Activated CD4-positive, alpha-beta T cell treated with anti-CD3 and anti-CD28 coated beads, Interleukin-2, amount 50 U/mL, for 48 hours (primary cell): ENCODE measurements at regions not wholly inside any gene's neighbourhood (a gene's known extent, or its start where the extent isn't known, plus 50 kb on each side); places are given as distances from the start of the nearest gene placed in this dataset.

ENCODE experiments used
- DNase-seq, 2 experiments: peaks; one replicate each; pipeline ENCODE4 v3.0.0-alpha.2; 2020

GRCh38 chr14:42869681-42870080, 1263.0 kb downstream of the LRFN5 start:
- no peak for DNase-seq

- DNase-seq, result no peak
These were observed 1255.4 kb downstream of the LRFN5 start for GRCh38 chr14:42862114-42862513.

- DNase-seq, result no peak
These were observed 1253.7 kb downstream of the LRFN5 start for GRCh38 chr14:42860371-42860770.

- no peak for DNase-seq
These were observed 1249.4 kb downstream of the LRFN5 start for GRCh38 chr14:42856106-42856505.

GRCh38 chr14:42855085-42855484, 1248.4 kb downstream of the LRFN5 start:
- no peak for DNase-seq

GRCh38 chr14:42854061-42854460, 1247.4 kb downstream of the LRFN5 start:
- no peak for DNase-seq

GRCh38 chr14:42848652-42849051, 1242.0 kb downstream of the LRFN5 start:
- DNase-seq, result no peak

- DNase-seq, result no peak
These were observed 1208.1 kb downstream of the LRFN5 start for GRCh38 chr14:42814817-42815216.

GRCh38 chr14:42806909-42807315, 1200.2 kb downstream of the LRFN5 start:
- DNase-seq, result no peak

- no peak for DNase-seq
These were observed 1197.5 kb downstream of the LRFN5 start for GRCh38 chr14:42804141-42804540.

- DNase-seq, result no peak
These were observed 1195.7 kb downstream of the LRFN5 start for GRCh38 chr14:42802346-42802745.

GRCh38 chr14:42792166-42792565, 1185.5 kb downstream of the LRFN5 start:
- no peak for DNase-seq

GRCh38 chr14:42782754-42783153, 1176.1 kb downstream of the LRFN5 start:
- no peak for DNase-seq

- no peak for DNase-seq
These were observed 1172.3 kb downstream of the LRFN5 start for GRCh38 chr14:42778984-42779383.

GRCh38 chr14:42750771-42751170, 1144.1 kb downstream of the LRFN5 start:
- DNase-seq, result no peak

GRCh38 chr14:42742084-42742483, 1135.4 kb downstream of the LRFN5 start:
- DNase-seq, result no peak

GRCh38 chr14:42736408-42736807, 1129.7 kb downstream of the LRFN5 start:
- DNase-seq, result no peak

GRCh38 chr14:42734041-42734440, 1127.4 kb downstream of the LRFN5 start:
- DNase-seq, result no peak

GRCh38 chr14:42732005-42732404, 1125.3 kb downstream of the LRFN5 start:
- DNase-seq, result no peak

- DNase-seq, result no peak
These were observed 1124.8 kb downstream of the LRFN5 start for GRCh38 chr14:42731480-42731879.

- DNase-seq, result no peak
These were observed 1123.0 kb downstream of the LRFN5 start for GRCh38 chr14:42729681-42730080.

- DNase-seq, result no peak
These were observed 1112.7 kb downstream of the LRFN5 start for GRCh38 chr14:42719391-42719790.

GRCh38 chr14:42715316-42715715, 1108.6 kb downstream of the LRFN5 start:
- DNase-seq, result no peak

GRCh38 chr14:42710071-42710470, 1103.4 kb downstream of the LRFN5 start:
- DNase-seq, result no peak

GRCh38 chr14:42703501-42703900, 1096.8 kb downstream of the LRFN5 start:
- DNase-seq, result no peak

- no peak for DNase-seq
These were observed 1080.7 kb downstream of the LRFN5 start for GRCh38 chr14:42687421-42687820.
